Ramos (cell line): ENCODE measurements at regions not wholly inside any gene's neighbourhood (a gene's known extent, or its start where the extent isn't known, plus 50 kb on each side); places are given as distances from the start of the nearest gene placed in this dataset.

ENCODE experiments used
- in situ Hi-C: fragments of 300-500 bp; cut with MboI; formaldehyde crosslinking; loops from one replicate; pipeline ENCODE4 v1.14.3; 2022; ENCODE audit warnings: low sequenced_read_pairs; ENCODE audit not compliant: unreplicated experiment

DNA sequence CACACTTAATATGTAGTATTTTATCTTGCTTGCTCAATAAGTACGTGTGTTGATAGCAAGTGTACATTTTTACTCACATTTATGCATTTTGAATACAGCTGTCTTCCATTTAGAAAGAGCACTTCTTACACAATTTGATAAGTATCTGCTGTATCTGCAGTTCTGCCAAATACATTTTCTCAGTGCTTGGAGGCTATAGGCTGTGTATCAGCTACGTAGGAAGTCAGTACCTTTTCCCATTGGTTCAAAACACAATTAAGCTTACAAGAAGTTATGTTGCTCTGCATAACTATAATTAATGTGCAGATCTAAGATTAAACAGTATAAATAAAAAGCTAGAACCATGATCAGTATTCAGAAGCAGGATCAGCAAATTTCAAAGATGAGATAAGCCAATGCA is 503.6 kb upstream of the SMIM21 start:
- in situ Hi-C loops, result no loop called here

DNA sequence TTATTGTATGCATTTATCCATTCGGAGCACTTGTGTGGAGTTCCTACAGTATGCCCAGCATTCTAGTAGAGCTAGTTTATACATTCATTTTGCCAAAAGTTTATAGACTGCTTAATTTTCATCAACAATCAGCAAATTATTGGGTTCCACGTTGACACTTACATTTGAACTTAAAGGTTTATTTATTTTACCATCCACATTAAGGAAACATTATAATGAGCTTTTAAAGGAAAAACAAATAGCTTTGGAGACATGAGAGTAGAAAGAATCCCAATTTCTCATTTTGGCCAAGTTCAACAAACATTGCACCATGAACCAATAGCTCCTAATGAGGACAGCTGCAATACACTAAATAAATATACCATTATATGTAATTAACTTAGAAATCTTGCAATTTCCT is 501.2 kb upstream of the SMIM21 start:
- in situ Hi-C loops, result no loop called here

DNA sequence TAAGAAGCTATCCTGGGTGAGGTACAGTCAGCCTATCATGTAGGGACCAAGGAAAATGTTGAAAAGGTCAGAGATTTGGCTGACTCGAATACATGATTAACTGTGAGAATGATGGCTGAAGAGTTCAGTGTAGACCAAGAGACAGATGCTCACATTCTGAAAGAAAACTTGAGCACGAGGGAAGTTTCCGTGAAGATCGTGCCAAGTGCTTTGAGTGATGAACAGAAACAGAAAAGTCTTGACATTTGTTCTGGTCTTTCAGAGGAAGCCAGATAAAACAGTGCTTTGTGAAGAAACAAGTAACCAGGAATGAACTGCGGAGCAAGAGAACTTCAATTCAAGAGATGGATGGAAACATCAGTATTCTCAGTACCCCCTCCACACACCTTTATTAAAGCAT is 500.3 kb upstream of the SMIM21 start:
- in situ Hi-C loops, result no loop called here

DNA sequence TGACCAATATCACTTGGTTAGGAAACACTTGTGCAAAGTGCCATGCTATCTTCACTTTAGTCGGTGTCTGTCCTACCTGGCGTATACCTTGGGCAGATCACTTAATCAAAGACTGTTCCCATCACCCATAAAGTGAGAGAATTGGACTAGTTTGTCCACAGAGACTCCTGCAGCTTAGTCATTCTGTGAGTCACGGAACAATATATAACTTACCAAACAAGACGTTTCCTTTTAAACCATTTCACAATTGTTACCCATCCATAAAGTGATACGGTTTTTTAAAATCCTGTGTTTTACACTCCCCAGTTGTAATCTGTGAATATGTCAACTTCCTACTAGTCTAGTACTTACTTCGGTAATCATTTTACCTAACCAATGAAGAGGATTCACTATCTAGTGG is 499.3 kb upstream of the SMIM21 start:
- in situ Hi-C loops, result no loop called here

DNA sequence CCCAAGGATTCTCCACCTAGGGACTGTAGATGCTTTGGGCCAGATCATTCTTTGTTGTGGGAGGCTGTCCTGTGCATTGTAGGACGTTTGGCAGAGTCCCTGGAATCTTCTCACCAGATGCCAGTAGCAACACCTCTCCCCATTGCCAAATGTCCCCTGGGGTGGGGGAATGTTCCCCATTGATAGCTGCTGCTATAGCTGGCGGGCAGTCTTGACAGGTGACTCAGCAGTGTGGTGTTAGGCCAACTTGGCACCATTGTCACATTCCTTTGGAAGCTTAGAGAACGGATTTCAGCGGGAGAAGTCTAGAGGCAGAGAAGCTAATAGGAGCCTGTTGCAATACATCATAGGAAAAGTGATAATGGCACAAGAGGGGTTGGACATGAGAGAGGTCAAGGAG is 495.7 kb upstream of the SMIM21 start:
- in situ Hi-C loops, result no loop called here

DNA sequence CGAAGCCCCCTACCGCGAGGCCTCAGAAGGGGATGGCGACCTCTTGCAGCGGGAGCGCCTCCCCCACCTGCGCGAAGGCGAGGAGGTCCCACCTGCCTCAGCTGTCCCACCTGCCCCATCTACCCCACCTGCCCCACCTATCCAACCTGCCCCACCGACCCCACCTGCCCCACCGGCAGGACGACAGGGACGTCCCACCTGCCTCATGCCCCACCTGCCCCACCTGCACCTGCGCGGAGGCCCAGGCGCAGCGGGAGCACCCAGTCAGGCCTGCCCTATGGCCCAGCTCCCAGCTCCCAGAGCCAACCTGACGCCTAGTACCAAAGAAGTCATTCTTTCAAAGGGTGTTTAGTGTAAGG is 489.1 kb upstream of the SMIM21 start:
- in situ Hi-C loops, result no loop called here

DNA sequence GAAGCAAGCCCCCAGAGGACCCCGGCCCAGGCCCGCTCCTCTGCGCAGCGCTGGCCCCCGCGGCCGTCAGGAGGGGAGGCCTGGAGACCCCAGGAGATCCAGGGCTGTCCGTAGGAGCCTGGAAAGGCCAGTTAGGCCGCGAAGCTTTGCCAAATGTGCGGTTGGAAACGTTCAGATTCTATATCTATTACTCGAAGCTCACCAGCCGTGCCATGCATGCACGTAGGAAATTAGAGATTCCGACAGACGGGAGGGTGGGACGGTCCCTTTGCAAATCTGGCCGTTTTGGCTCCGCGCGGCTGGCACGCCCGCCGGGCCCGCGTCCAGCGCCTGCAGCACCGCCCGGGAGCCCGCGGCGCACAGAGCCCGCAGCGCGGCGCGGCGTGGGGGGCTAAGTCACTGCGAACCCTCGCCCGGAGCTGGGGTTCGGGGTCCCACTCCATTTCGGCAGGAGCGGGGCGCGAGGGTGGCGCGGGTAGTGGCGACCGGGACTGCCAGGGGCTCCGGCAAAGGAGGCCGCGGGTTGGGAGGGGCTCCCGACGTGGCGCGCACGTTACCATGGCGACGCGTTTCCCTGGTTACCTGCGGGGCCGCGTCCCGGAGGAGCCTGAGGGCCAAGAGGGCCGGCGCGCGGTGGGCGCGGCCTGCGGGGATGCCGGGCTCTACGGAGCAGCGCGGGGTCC is 488.6 kb upstream of the SMIM21 start:
- in situ Hi-C loops, result no loop called here

DNA sequence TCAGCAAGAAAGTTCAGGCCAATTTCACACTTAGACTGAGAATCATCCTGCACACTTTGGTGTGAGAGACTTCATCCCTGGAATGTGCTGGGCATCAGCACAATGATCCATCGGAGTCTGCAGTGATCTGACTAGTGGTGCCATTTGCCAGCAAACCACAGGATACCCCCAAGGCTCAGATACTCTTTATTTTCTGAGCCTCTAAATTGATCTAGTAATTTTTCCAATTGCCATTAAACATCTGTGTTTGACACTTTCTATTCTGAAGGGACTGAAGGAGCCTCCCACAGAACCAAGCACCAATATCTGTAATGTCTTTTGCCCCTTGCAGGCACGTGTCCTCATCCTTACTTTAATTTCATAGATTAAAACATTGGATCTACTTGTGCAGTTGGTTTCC is 485.3 kb upstream of the SMIM21 start:
- in situ Hi-C loops, result no loop called here

DNA sequence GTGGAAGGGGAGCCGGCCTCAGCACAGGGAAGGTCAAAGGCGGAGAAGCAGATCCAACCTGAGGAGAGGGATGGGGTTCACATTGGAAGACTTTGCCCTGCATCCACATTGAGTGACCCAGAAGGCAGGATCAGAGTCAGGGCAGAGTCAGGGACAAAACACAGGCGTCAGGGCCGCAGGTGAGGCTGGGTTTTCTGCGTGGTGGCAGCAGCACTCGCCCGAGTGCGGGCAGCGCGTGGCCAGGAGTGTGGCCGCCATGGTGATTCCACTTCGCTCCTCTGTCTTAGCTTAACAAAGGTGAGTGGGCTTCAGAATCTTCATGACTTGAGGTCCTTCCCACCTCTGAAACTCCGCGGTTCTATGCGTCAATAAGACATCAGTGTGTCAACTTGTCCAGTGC is 476.9 kb upstream of the SMIM21 start:
- in situ Hi-C loops, result no loop called here

DNA sequence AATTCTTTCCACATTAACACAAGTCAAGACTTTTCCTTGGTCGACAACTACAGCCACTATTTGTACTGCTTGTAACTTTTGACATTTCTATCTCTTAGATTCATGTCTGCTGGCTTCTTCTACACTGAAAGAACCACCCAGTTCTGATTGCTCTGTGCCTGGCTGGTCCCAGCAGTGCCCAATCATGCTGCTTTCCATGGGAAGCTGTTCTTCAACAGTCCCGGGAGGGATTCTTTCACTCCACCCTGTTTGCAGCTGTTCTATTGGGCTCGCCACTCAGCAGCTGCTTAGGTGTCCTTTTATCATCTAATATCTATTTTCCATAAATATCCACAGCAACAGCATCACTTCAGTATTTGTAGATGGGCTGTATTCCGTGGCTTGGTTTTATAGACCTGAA is 471.1 kb upstream of the SMIM21 start:
- in situ Hi-C loops, result no loop called here

DNA sequence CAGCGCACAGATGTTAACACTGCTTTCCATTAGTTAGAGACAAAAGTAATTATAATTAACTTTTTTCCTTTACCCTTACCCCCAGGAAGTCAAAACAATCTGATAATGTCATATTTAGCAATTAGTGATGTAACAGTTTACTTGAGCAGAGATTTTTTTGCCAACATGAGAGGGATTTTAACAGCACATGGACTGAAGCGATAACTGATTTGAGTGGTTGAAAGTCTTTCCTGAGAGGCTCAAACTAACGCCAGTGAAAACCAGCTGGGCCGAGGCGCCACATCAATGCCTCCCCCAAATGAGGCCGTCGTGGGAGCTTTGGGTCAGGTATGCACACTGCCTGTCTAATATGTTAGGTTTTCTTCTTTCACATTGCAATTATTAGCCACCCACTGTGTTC is 469.9 kb upstream of the SMIM21 start:
- in situ Hi-C loops, result no loop called here

DNA sequence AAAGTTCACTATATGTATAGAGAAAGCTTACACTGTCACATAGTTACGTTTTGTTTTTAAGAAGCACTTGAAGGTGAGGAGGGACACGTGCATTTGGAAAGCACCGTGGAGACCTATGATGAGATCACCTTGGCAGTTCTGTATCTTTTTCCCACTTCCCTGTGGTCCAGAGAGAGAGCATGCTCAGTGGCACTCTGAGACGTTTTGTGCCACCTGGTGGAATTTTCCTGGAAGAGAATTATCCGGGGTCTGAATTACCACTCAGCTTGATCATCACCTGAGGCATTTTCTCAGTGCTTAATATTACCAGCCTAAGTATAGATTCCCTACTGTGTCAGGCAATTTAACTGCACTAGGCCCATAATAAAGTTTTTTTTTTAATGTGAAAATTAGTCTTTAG is 469.4 kb upstream of the SMIM21 start:
- in situ Hi-C loops, result no loop called here

DNA sequence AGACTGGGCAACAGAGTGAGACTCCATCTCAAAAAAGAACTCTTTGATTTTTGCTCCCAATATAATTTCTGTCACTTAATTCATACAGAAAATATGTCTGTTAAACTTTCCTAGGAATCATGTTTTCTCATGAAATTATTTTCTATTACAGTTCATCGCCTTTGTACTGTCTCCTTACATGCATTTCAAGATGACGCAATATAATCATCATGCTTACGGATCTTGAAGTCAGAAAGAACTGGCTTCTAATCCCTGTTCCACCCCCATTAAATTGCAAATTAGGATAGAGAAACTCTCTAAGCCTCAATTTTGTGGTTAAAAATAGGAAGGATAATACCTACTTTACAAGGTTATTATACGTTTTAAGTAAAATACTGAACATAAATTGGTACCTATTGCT is 467.6 kb upstream of the SMIM21 start:
- in situ Hi-C loops, result no loop called here

DNA sequence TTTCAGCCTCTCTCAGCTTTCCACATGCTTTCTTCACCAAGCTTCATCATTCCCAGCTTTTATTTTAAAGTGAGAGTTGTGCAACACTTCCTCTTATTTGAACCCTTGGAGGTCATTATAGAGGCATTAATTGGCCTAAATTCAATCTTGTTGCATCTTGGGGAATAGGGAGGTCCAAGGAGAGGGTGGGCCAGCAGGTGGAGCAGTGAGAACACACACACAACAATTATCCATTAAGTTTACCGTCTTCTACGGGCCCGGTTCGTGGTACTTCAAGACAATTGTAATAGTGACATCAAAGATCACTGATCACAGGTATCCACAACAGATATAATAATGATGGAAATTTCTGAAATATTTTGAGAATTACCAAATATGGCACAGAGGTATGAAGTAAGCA is 457.2 kb upstream of the SMIM21 start:
- in situ Hi-C loops, result no loop called here

DNA sequence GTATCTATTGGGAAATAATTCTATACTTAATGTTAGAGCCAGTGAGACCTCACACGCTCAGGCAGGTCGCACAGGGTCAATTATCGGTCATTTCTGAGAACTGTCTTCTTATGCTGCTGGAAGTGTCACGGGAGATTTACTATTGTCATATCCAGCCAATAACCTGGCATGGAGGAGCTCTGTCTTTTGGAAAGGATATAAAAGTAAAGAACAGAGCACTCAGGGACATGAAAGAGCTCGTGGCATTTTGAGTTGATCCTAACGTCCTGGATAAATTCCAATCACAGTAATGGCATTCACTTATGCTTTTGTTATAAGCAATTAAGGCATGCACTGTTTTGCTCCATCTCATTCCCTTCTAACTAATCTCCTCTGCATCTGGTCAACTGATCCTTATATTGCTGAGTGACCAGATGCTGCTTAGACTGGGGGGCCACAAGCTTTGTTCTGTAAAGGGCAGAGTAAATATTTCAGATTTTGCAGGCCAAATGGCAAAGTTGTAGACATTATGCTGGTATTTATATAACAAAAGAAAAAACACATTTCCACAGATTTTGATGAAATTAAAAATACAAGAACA is 453.5 kb upstream of the SMIM21 start:
- in situ Hi-C loops, result no loop called here

DNA sequence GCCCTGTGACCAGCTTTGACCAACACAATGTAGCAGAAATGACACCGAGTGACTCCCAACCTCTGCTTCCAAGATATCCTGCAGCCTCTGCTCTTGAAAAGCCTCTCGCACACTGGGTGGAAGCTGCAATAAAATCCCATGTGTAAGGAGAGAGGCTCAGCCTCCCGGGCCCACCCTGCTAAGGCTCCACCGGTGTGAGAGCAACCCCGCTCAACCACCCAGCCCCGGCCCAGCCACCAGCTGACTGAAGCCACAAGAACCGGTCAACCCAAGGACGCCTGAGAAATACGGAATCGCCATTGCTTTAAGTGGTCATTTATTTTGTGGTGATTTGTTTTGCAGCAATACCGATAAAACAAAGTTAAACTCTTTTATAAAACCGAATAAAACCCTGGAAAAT is 452.8 kb upstream of the SMIM21 start:
- in situ Hi-C loops, result no loop called here

DNA sequence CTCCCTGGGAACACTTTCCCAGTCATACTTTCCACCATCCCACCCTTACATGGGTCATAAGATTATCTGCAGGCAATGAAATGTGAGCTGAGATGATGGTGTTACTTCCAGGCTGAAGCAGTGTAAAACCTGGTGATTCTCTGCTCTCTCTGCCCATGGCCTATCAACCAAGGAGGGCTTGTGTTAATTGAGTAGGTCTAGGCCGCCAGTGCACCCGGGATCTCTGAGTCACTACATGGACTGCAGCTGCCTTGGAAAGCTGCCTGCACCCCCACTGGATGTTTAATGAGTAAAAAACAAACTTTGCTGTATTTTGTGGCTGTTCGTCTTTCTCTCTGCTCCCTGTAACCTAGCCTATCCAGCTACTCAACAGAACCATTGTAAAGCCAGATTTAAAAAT is 451.7 kb upstream of the SMIM21 start:
- in situ Hi-C loops, result no loop called here

DNA sequence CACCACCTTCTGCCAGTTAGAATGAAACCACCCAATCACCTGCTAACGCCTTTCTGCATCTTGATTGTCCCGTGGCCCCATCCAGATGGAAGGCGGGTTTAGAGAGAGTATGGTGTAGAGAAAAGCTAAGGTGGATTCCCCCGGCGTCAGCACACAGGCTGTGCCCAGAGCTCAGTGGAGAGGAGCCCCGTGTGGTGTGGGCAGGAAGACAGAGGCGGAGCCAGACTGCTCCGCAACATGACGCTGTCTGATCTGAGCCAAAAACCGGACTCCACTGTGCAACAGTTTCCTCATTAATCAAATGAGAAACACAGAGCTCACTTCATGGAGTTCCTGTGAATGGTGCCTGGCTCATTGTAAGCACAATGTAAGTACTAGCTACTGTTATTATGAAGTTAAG is 448.1 kb upstream of the SMIM21 start:
- in situ Hi-C loops, result no loop called here

DNA sequence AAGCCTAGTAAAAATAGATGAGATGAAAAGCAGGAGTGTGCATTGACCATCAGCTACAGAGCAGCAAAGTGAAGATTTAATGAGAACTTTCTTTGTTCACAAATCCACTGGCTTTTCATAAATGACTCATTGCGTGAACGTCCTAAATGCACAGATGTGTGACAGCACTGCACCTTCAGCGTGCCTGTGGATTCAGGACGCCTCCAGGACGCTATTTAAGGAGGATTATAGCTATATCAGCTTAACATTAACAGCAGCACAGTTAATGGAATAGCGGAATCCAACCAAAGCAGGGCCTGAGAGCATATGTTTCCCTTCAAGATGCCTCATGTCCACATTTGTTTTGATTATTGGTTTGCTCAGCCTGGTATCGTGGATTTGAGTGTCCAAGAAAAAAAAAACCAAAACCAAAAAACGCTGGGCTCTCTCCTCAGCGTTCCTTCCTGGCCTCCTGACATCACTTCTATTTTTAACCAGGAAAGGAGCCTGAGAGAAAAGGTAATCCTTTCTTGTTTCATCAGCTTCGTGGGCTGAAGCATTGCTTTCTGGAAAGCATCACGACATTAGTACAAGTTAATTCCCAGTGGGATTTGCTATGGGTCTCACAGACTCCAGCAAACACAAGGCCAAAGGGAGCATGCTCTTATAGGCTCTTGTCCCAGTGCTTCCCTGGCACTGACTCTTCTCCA is 447.0 kb upstream of the SMIM21 start:
- in situ Hi-C loops, result no loop called here

DNA sequence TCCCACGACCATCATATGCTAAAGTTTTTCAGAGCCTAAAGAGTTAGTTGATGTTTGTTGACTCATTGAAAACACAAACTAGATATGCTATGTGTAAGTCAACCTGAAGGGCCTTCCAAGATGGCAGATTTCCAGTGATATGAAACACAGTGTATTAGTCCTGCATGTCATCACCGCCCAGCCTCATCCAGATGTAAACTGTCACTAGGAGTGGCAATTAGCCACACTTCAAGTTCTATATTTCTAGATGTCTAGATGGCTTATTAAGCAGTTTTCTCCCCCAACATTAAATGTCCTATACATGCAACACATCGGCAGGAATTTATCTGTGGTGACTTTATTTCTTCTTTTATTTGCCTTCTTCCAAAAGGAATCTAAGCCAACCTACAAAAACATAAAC is 444.1 kb upstream of the SMIM21 start:
- in situ Hi-C loops, result no loop called here

DNA sequence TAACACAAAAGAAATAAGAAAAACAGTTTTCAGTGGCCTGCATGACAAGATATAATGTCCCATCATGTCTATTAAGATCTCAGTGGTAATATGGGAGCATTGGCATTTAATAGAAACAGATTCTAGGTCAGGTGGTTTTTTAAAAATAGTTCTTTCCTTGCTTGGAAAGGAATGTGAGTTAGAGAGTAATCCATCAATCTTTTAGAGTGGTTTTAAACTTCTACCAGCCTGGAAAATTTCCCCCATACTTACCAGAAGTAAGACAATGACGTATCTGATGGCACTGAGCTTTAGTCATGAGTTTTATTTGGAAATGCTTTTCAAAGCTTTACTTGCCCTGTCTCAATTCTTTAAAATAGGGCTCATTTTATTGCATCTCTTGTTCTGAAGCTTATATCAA is 441.7 kb upstream of the SMIM21 start:
- in situ Hi-C loops, result no loop called here

DNA sequence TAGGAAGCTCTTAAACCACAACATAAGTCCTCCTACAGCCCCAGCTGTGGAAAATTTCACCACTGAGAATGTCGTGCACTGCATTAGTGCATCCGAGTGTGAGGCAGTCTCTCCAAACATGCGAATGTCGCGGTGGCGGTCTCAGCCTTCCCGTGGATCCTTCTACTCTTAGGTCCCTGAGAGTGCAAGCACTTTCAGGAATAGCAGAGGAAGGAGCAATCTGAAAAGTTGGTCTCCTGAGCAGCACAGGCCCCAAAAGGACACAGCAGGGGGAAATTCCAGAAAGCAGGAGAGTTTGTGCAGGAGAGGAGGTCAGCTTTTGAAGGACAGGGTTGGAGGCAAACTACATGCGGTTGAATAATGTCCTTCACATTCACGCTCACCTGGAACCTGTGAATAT is 440.5 kb upstream of the SMIM21 start:
- in situ Hi-C loops, result no loop called here
